Hepatocyte (in vitro differentiated cells): ENCODE measurements at regions not wholly inside any gene's neighbourhood (a gene's known extent, or its start where the extent isn't known, plus 50 kb on each side); places are given as distances from the start of the nearest gene placed in this dataset.

ENCODE experiments used
- DNase-seq: peaks from one replicate; pipeline ENCODE4 v3.0.0-alpha.2; 2016; ENCODE audit warnings: low spot score
- H2AFZ ChIP-seq: fragments of 200-600 bp; sonication (generic); 2 replicates; pipeline ENCODE4 v1.6.0; 2016; ENCODE audit warnings: antibody characterized with exemption, mild to moderate bottlenecking
- H3K27ac ChIP-seq: fragments of 200-600 bp; sonication (generic); 2 replicates; pipeline ENCODE4 v1.5.1; 2016; ENCODE audit warnings: mild to moderate bottlenecking
- H3K27me3 ChIP-seq: fragments of 200-600 bp; sonication (generic); 2 replicates; pipeline ENCODE4 v1.6.1; 2016
- H3K36me3 ChIP-seq: fragments of 200-600 bp; sonication (generic); replicated peaks from 2 replicates; pipeline ENCODE4 v1.5.1; 2016; ENCODE audit warnings: low read depth; ENCODE audit not compliant: insufficient read depth
- H3K4me1 ChIP-seq: fragments of 200-600 bp; sonication (generic); 2 replicates; pipeline ENCODE4 v1.5.1; 2016; ENCODE audit warnings: mild to moderate bottlenecking, moderate library complexity; ENCODE audit not compliant: insufficient read depth
- H3K4me2 ChIP-seq: fragments of 200-600 bp; sonication (generic); 2 replicates; pipeline ENCODE4 v1.6.0; 2016
- H3K4me3 ChIP-seq: fragments of 200-600 bp; sonication (generic); 2 replicates; pipeline ENCODE4 v1.5.1; 2016; ENCODE audit warnings: mild to moderate bottlenecking
- H3K79me2 ChIP-seq: fragments of 200-600 bp; sonication (generic); 2 replicates; pipeline ENCODE4 v1.6.0; 2017; ENCODE audit warnings: mild to moderate bottlenecking
- H3K9me2 ChIP-seq: fragments of 200-600 bp; sonication (generic); replicated peaks from 2 replicates; pipeline ENCODE4 v1.6.0; 2017; ENCODE audit warnings: mild to moderate bottlenecking; ENCODE audit not compliant: insufficient read depth
- H3K9me3 ChIP-seq: fragments of 200-600 bp; sonication (generic); 2 replicates; pipeline ENCODE4 v1.5.1; 2016; ENCODE audit warnings: low read depth, mild to moderate bottlenecking
- H4K20me1 ChIP-seq: fragments of 200-600 bp; sonication (generic); 2 replicates; pipeline ENCODE4 v1.6.0; 2016; ENCODE audit warnings: mild to moderate bottlenecking; ENCODE audit not compliant: insufficient read depth, poor library complexity, severe bottlenecking
- EZH2 ChIP-seq: fragments of 200-600 bp; sonication (generic); IDR thresholded peaks from 2 replicates; pipeline ENCODE4 v1.6.1; 2016; ENCODE audit warnings: antibody characterized with exemption, mild to moderate bottlenecking, borderline replicate concordance
- EZH2phosphoT487 ChIP-seq: fragments of 200-600 bp; sonication (generic); IDR thresholded peaks from one replicate; pipeline ENCODE4 v1.6.1; 2018; ENCODE audit warnings: antibody characterized with exemption, mild to moderate bottlenecking, low read depth, moderate library complexity; ENCODE audit not compliant: unreplicated experiment, severe bottlenecking
- WGBS: methylation state at CpG from one replicate; pipeline ENCODE4 v1.1.6; 2016; ENCODE audit warnings: low lambda C conversion rate; ENCODE audit errors: missing lambda C conversion rate; 5-methylcytosine and 5-hydroxymethylcytosine counted together
- TF ChIP-seq, protein P1 (sequence below): fragments of 200-600 bp; sonication (generic); IDR thresholded peaks from 2 replicates; pipeline ENCODE4 v1.5.1; 2016; ENCODE audit warnings: antibody characterized with exemption, mild to moderate bottlenecking; ENCODE audit not compliant: poor library complexity

DNA sequence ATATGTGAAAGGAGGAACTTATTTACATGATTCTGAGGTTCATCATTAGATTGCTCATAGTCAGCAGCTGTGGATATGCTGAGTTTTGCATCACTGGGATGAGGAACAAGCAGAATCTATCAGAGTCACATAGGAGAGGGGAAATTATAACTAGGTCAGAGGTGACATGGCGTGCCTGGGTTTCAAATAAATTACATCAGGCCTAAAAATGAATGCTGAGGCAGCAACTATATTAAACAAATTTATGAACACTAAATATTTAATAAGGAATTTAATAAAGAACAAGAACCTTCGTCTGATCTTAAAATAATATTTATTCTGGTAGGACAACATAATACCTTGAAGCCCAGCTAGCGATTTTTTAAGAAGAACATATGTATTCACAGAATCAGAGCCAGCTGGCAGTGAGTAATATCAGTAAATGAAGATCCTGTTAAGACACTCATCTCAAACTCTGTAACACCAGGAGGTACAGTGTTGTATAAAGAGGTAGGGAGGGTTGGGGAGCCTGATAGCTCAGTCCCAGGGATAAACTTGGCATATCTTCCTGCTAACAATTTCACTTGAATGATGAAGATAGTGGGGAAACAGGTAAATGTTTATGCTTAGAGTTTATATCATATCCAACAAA, 60.9 kb upstream of the HS3ST1 start:
- 94% methylated on average over 3 of the region's 3 CpGs for WGBS
- no peaks in the 10 kb centered on the region for H3K9me3 ChIP-seq
- no peak overlapping the region for H2AFZ ChIP-seq
- no peaks in the 10 kb centered on the region for H3K27me3 ChIP-seq
- H3K36me3 ChIP-seq: no peaks in the 10 kb centered on the region
- DNase-seq: no peak
- TF ChIP-seq EZH2 (no peak), EZH2phosphoT487 (no peak)
- TF ChIP-seq, protein P1, sequence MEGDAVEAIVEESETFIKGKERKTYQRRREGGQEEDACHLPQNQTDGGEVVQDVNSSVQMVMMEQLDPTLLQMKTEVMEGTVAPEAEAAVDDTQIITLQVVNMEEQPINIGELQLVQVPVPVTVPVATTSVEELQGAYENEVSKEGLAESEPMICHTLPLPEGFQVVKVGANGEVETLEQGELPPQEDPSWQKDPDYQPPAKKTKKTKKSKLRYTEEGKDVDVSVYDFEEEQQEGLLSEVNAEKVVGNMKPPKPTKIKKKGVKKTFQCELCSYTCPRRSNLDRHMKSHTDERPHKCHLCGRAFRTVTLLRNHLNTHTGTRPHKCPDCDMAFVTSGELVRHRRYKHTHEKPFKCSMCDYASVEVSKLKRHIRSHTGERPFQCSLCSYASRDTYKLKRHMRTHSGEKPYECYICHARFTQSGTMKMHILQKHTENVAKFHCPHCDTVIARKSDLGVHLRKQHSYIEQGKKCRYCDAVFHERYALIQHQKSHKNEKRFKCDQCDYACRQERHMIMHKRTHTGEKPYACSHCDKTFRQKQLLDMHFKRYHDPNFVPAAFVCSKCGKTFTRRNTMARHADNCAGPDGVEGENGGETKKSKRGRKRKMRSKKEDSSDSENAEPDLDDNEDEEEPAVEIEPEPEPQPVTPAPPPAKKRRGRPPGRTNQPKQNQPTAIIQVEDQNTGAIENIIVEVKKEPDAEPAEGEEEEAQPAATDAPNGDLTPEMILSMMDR: no peak
- H3K9me2 ChIP-seq: no peaks in the 10 kb centered on the region
- no peak overlapping the region for H3K4me3 ChIP-seq
- no peak overlapping the region for H3K27ac ChIP-seq
- no peaks in the 10 kb centered on the region for H4K20me1 ChIP-seq
- no peak overlapping the region for H3K4me2 ChIP-seq
- no peaks in the 10 kb centered on the region for H3K79me2 ChIP-seq
- H3K4me1 ChIP-seq: peaks cover 17% of the 10 kb centered on the region

DNA sequence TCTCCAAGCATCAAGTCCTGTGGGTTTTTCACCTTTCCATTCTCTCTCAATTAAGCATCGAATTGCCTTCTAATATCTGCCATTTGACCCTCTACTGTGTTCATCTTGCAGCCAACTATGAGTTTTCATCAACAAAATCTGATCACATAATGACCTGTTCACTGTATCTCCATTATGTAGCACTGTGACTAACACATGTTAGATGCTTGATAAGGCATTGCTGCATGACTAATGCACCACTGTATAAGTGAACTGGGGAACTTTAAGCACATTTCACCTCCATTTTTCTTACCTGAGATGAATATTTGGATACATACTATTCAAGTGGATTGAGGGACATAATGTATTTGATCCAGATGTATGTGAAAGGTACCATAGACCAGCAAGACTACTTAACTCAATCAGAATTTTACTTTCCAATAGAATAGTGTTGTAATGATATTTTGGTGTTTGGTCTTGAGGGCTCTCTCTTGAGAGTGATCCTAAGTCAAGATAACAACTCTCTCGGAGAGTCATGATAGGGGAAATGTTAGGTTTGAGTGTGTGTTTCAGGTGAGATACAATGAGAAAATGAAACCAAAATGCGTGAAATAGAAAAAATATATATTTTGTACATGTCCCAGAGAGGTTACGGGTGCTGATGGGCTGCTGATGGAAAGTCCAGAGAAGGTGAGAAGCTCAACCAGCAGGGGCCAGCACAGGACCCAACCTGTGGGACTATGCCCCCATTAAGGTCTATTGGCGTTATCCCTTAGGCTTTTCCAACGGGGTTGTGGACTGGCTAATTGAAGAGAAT, 60.2 kb upstream of the HS3ST1 start:
- no peak for DNase-seq

DNA sequence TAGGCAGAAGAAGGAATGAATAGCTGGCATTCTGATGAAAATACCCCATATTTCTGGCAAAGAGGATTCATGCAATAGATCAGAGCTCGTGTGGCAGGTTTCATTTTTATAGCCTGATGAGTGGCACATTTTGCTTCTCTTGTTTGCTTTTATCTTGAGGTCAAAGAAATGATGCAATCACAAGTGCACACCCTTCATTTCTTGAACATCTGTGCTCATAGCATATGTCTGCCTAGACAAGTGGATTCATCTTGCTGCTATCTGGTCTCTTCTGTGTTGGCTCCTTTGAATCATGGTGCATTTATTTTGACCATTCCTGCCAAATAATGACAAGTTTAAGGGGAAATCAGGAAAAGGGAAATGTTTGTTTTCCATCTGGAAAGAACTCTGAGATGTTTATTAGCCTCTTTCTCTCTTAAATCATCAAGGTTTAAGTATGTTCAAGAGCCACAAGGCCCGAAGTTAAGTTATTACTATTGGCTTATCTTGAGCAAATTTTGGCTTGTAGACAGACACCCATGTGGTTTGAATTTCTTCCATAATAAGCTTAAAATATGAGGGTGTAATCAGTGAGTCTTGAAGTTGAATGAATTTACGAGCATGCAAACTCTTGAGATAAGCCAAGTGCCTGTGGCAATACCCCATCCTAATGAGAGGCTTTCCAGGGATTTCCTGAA, 59.3 kb upstream of the HS3ST1 start:
- Histone ChIP-seq H3K79me2 (no peaks in the 10 kb centered on the region), H2AFZ (no peak overlapping the region), H4K20me1 (no peaks in the 10 kb centered on the region), H3K9me2 (no peaks in the 10 kb centered on the region), H3K27me3 (no peaks in the 10 kb centered on the region), H3K4me3 (no peak overlapping the region), H3K4me2 (no peak overlapping the region), H3K27ac (no peak overlapping the region), H3K9me3 (no peaks in the 10 kb centered on the region), H3K4me1 (peaks cover 17% of the 10 kb centered on the region), H3K36me3 (no peaks in the 10 kb centered on the region)
- no peak for TF ChIP-seq EZH2
- TF ChIP-seq, protein P1: no peak
- TF ChIP-seq EZH2phosphoT487: no peak
- WGBS: 18% methylated on average over 3 of the region's 3 CpGs
- DNase-seq: peak; percentile 24

More for the DNA sequence above, 60.2 kb upstream of the HS3ST1 start:
- H3K9me3 ChIP-seq: no peaks in the 10 kb centered on the region
- H3K4me2 ChIP-seq: no peak overlapping the region
- WGBS: 64% methylated on average over 6 of the region's 6 CpGs
- H4K20me1 ChIP-seq: no peaks in the 10 kb centered on the region
- TF ChIP-seq EZH2 (no peak), EZH2phosphoT487 (no peak)
- TF ChIP-seq, protein P1: no peak
- no peaks in the 10 kb centered on the region for H3K9me2 ChIP-seq
- no peaks in the 10 kb centered on the region for H3K27me3 ChIP-seq
- no peaks in the 10 kb centered on the region for H3K36me3 ChIP-seq
- H2AFZ ChIP-seq: no peak overlapping the region
- H3K79me2 ChIP-seq: no peaks in the 10 kb centered on the region
- no peak overlapping the region for H3K27ac ChIP-seq
- H3K4me1 ChIP-seq: peaks cover 17% of the 10 kb centered on the region
- no peak overlapping the region for H3K4me3 ChIP-seq
